Esophagus squamous epithelium (tissue), 4 donors: ENCODE measurements at regions not wholly inside any gene's neighbourhood (a gene's known extent, or its start where the extent isn't known, plus 50 kb on each side); places are given as distances from the start of the nearest gene placed in this dataset.
"Not testable (repeated sequence)": the region's sequence is repeated elsewhere in the genome, so short reads cannot be mapped to it uniquely, and the experiment has no call there.

Source experiments
- CTCF ChIP-seq, 6 experiments: fragments of 450-650 bp in 4 of 6; fragments of 200-600 bp in 2 of 6; sonication (generic) in 2 of 6; IDR thresholded peaks; one replicate each; pipeline ENCODE4 v1.5.1; 2016 to 2019; ENCODE audit warnings: antibody characterized with exemption in 6 of 6, mild to moderate bottlenecking in 4 of 6, moderate library complexity in 4 of 6
- POLR2A ChIP-seq, 4 donors: fragments of 450-650 bp; IDR thresholded peaks; one replicate each; pipeline ENCODE4 v1.6.1; 2017; ENCODE audit warnings: antibody characterized with exemption in 4 of 4, mild to moderate bottlenecking in 4 of 4, moderate library complexity in 3 of 4

GRCh38 chrX:112461949-112462450, 217.7 kb downstream of the LHFPL1 start:
- TF ChIP-seq POLR2A (IDR thresholded peaks at IDR 0.05), result not testable (repeated sequence)
- peak in 1 of 6 experiments; percentile 3 for TF ChIP-seq CTCF (IDR thresholded peaks at IDR 0.05)
